ENCODE measurements at regions not wholly inside any gene's neighbourhood (a gene's known extent, or its start where the extent isn't known, plus 50 kb on each side); places are given as distances from the start of the nearest gene placed in this dataset.

DNA sequence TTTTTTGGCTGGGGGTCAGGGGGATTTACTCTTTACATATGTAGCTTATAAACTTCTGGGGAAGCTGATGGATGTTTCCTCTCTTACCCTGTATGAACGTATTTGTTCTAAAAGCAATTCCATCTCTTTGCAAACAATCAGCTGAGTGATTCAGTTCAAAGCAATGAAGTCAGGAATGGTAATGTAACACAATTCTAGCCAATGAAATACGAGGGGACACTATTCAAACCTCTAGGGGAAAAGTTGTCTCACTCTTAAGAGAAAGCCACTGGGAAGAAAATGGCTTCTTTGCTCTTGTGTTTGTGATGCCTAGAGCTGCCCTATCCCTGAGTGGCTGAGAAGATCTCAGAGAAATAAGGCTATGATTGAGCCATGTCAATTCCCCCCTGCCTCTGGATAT lies 134.8 kb upstream of the SEMA3C start:
- TF ChIP-seq POLR2A (IDR thresholded peaks at IDR 0.05) = no peak
- TF ChIP-seq, protein P1, sequence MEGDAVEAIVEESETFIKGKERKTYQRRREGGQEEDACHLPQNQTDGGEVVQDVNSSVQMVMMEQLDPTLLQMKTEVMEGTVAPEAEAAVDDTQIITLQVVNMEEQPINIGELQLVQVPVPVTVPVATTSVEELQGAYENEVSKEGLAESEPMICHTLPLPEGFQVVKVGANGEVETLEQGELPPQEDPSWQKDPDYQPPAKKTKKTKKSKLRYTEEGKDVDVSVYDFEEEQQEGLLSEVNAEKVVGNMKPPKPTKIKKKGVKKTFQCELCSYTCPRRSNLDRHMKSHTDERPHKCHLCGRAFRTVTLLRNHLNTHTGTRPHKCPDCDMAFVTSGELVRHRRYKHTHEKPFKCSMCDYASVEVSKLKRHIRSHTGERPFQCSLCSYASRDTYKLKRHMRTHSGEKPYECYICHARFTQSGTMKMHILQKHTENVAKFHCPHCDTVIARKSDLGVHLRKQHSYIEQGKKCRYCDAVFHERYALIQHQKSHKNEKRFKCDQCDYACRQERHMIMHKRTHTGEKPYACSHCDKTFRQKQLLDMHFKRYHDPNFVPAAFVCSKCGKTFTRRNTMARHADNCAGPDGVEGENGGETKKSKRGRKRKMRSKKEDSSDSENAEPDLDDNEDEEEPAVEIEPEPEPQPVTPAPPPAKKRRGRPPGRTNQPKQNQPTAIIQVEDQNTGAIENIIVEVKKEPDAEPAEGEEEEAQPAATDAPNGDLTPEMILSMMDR (IDR thresholded peaks at IDR 0.05) = no peak
- TF ChIP-seq EP300 (IDR thresholded peaks at IDR 0.05) = no peak

Measured in ovary (tissue), 3 donors.